A673 (cell line): ENCODE measurements at regions not wholly inside any gene's neighbourhood (a gene's known extent, or its start where the extent isn't known, plus 50 kb on each side); places are given as distances from the start of the nearest gene placed in this dataset.

Experiments used
- EZH2 ChIP-seq: fragments of 200-600 bp; sonication (generic); IDR thresholded peaks from 2 replicates; pipeline ENCODE4 v1.6.1; 2017; ENCODE audit warnings: borderline replicate concordance, low read depth, mild to moderate bottlenecking, mixed read lengths, antibody characterized with exemption, low read length; ENCODE audit not compliant: poor library complexity, severe bottlenecking
- TF ChIP-seq, protein P1 (sequence below): fragments of 300-800, 200-600 bp; sonication (generic); conservative IDR thresholded peaks from 2 replicates; pipeline ENCODE4 v1.5.1; 2017; ENCODE audit warnings: low read depth, mild to moderate bottlenecking, antibody characterized with exemption, low read length, moderate library complexity, mixed read lengths

- TF ChIP-seq, protein P1, sequence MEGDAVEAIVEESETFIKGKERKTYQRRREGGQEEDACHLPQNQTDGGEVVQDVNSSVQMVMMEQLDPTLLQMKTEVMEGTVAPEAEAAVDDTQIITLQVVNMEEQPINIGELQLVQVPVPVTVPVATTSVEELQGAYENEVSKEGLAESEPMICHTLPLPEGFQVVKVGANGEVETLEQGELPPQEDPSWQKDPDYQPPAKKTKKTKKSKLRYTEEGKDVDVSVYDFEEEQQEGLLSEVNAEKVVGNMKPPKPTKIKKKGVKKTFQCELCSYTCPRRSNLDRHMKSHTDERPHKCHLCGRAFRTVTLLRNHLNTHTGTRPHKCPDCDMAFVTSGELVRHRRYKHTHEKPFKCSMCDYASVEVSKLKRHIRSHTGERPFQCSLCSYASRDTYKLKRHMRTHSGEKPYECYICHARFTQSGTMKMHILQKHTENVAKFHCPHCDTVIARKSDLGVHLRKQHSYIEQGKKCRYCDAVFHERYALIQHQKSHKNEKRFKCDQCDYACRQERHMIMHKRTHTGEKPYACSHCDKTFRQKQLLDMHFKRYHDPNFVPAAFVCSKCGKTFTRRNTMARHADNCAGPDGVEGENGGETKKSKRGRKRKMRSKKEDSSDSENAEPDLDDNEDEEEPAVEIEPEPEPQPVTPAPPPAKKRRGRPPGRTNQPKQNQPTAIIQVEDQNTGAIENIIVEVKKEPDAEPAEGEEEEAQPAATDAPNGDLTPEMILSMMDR, result no peak
- TF ChIP-seq EZH2, result no peak
Measured at GRCh38 chr3:106349191-106349881, 480.5 kb upstream of the CBLB start.
